ENCODE measurements at regions not wholly inside any gene's neighbourhood (a gene's known extent, or its start where the extent isn't known, plus 50 kb on each side); places are given as distances from the start of the nearest gene placed in this dataset.

DNA sequence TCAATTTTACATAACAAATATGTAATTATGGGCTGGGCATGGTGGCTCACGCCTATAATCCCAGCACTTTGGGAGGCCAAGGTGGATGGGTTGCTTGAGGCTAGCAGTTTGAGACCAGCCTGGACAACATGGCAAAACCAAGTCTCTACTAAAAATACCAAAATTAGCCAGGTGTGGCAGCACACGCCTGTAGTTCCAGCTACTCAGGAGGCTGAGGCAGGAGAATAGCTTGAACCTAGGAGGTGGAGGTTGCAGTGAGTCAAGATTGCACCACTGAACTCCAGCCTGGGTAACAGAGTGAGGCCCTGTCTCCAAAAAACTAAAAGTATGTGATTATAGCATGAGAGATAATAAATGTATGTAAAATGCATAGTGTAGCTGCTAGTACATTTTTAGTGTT is 229.0 kb downstream of the PPARGC1A start:
- DNase-seq (ENCODE audit: low read depth in 2 of 2): no peak

DNA sequence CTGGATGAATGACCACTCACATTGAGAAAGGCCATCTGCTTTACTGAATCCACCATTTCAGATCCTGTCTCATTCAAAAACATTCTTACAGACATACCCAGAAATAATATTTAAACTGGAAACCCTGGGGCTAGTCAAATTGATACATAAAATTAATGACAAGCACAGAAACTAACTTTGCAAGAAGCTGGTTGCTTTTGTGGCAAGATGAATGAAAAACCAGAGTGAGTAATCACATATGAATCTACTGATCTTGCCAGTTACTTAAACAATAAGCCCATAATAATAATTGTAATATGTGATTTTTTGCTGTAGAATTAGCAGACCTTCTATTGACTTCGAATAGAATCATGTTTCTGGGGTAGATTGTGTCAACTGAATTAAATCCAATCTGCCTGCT is 235.1 kb downstream of the PPARGC1A start:
- no peak for DNase-seq (ENCODE audit: low read depth in 2 of 2)

DNA sequence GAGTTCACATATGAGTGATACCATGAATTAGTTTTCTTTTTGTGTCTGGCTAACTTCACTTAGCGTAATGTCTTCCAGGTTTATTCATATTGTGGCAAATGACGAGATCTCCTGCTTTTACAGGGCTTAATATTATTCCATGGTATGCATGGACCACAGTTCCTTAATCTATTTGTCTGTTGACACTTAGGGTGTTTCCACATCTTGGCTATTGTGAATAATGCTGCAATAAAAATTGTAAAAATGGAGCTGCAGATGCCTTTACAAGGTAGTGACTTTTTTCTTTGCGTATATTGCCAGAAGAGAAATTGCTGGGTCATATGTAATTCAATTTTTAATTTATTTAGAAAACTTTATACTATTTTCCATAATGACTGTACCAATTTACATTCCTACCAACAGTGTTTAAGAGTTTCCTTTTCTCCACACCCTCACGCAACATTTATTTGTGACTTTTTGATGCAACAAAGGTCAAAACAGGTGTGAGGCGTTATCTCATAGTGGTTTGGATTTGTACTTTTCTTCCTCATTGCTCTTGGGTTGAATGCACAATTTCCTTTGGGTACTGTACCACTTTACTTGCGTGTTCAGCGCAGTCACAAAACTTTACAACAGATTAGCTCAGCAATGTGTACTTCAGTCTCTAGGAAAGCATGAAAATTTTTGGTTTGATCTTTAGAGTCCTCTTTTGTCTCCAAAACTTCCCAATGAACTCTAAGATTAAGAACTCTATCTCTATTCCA is 240.8 kb downstream of the PPARGC1A start:
- no peak for DNase-seq (ENCODE audit: low read depth in 2 of 2)

DNA sequence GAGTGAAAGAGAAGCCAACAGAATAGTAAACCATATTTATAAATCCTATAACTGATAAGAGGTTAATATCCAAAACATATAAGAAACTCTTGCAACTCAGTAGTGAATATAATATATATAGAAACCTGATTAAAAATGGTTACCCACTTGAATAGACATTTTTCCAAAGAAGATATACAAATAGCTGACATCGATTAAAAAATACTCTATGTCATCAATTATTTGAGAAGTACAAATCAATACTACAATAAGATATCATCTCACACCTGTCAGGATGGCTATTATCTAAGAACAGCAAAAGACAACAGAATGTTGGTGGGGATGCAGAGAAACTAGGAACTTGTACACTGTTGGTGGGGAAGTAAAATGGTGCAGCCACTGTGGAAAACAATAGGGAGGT is 254.4 kb downstream of the PPARGC1A start:
- no peak for DNase-seq (ENCODE audit: low read depth in 2 of 2)

DNA sequence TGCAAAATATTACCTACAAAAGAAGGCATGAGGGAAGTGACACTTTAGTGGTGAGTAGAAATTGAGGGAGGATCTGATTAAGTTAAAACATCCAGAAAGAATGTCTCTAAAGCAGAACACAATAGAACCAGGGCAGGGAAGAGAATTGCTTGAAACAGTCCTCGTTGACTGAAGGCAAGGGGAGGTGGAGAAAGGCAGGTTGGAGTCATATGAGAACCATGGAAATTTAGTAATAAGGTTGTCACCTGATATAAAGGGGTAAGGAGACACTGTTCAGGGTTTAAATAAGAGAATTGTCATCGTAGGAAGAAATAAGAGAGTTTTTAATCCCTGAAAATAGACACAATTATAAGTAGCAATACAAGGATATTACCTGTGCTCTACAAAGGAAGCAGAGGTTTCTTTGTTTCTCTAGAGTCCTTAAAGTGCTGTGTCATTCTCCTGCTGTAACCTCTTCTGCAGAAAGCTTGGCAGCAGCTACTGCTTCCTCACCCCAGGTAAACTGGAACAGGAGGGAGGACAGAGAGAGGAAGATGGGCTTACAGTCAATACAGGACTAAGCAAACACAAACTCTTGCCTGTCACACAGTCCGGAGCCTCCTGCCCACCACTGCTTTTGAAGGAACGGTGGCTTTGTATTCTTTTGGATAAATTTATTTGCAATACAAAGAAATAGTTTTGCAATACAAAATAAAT is 258.4 kb downstream of the PPARGC1A start:
- DNase-seq (ENCODE audit: low read depth in 2 of 2): no peak

DNA sequence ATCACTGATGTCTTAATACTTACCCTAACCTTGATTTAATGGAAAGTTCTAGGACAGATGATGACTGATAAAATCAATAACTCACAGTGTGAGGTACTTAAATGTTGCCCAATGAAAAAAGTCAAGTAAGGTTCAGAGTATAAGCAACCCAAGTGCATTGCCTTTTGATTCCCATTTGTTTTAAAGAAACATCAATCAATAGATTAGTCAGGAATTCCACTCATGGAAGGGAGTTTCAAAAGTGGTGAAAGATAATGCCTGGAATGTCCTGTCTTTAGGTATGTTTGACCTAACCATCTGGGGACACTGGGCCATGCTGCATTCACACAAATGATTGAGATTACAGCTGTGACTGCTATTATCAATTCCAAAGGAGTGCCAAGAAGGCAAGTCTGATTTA is 259.7 kb downstream of the PPARGC1A start:
- DNase-seq (ENCODE audit: low read depth in 2 of 2): no peak

DNA sequence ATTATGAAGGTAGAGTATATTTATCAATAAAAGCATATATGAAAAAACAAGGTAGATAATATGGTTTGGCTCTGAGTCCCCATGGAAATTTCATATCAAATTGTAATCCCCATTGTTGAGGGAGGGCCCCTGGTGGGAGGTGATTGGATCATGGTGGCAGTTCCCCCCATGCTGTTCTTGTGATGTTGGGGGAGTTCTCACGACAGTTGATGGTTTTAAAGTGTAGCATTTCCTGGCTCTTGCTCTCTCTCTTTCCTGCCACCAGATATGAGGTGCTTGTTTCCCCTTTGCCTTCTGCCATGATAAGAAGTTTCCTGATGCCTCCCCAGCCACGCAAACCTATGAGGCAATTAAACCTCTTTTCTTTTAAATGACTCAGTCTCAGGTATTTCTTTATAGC is 260.4 kb downstream of the PPARGC1A start:
- DNase-seq (ENCODE audit: low read depth in 2 of 2): no peak

DNA sequence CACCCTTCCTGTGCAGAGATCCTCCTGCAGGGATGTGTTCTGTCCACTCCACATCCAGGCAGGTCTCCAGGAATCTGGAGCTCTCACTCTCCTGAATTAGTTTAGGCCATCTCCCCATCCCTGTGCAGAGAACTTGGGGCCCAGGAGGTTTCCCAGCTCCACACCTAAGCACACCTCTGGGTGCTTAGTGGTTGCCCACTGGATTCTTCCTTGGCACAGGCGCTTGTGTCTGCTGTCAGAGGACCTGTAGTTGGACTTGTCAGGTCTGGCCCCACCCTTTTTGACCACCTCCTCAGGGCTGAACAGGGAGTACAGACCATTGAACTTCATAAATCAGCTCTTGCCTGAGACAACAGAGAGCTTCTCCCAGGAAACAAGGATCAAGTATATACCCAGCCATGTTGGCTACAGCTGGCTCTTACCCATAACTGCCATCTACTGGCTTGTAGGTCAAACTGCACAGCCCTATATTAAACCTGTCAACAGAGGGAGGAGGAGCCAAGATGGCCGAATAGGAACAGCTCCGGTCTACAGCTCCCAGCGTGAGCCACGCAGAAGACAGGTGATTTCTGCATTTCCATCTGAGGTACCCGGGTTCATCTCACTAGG is 275.5 kb downstream of the PPARGC1A start:
- no peak for DNase-seq (ENCODE audit: low read depth in 2 of 2)

DNA sequence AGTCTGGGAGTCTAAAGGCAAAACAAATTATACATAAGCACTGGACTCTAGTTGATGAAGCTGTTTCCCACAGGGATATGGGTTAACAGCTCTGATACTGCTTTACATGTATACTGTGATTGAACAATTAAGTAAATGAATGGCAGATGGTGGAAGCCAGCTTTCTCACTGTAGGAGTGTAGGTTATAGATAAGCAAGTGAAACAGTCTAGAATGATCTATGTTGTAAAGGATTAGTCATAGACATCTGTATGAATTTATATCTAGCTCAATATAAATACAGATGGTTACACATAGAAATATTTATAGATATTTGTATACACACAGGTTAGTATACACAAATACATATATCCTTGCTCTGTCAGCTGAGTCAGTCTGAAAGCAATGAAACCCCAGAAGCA is 276.1 kb downstream of the PPARGC1A start:
- DNase-seq (ENCODE audit: low read depth in 2 of 2): no peak

DNA sequence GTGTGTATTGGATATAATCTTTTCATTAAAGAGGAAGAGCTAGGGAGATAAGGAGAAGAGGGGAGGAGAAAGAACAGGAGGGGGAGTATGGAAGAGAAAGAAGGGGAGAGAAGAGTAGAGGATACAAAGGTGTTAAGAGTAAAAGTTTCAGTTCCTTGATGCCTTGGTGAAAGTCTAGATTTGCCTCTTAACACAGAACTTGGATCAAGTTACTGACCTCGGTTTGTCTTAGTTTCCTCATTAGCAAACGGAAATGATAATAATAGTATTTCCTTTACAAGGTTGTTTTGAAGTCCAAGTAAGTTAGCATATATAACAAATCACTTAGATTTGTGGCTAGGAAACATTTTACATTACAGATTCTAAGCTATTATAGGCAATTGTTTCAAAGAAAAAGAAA is 287.1 kb downstream of the PPARGC1A start:
- DNase-seq (ENCODE audit: low read depth in 2 of 2): no peak

DNA sequence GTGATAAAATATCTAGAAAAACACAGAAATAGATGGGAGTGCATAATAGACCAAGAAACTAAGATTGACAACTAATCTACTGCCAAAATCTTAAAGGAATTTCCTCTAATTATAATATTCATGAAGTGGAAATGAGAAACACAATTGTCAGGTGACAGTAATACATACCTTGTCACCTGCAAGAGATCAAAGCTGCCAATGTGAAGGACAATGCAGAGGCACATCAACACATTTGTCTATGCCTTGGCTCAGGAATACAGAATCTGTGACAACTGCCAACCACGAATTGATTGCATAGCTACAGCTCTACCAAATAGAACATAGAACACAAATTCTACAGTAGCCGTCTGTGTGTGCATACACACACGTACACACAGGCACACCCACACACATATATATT is 295.7 kb downstream of the PPARGC1A start:
- DNase-seq (ENCODE audit: low read depth in 2 of 2): no peak

DNA sequence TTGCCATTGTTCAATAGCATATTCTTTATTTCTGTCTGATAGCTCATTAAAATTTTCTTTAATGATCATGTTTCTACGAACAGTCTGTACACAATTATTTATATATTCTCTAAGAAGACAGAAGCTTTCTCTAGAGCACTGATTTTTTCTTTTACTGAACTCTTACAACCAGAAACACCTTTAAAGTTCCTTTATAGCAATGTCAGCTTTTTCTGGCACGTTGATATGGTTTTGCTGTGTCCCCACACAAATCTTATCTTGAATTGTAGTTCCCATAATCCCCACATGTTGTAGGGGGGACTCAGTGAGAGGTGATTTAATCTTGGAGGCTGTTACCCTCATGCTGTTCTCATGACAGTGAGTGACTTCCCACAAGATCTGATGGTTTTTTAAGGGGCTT is 299.4 kb downstream of the PPARGC1A start:
- DNase-seq (ENCODE audit: low read depth in 2 of 2): no peak

DNA sequence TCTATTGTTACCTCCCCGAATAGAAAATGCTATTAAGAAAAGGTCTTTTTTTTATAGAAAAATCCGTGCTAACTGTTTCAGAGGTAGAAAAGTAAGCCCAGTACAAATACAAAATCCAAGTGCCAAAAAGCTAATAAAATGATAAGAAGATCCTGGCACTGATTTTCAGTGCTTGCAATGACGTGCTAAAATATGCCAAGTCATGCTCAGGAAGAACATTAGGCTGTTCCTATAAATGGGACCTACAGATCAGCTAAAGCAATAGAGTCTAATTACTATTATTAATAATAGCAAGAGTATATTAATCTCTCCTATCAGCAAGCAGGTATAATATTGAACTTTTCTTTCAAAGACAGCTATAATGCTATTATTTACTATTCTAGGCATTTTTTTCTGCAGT is 305.8 kb downstream of the PPARGC1A start:
- DNase-seq (ENCODE audit: low read depth in 2 of 2): no peak

DNA sequence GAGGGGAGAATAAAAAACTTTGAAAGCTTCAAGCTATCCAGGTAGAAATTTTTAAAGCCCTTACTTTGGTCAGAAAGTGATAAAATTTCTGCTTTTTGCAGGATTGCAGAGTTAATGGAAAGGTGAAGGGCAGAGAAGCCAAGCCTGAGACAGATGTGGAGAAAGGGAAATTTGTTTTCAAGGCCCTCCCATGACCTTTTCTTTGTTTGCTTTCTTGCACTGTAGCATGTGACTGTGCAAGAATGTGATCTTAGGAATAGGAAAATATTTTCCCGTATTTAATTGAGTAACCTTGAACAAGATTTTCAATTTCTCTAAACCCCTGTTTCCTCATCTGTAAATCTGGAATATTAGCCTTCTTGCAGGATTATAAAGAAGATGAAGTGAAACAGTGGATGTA is 307.2 kb downstream of the PPARGC1A start:
- DNase-seq (ENCODE audit: low read depth in 2 of 2): no peak

DNA sequence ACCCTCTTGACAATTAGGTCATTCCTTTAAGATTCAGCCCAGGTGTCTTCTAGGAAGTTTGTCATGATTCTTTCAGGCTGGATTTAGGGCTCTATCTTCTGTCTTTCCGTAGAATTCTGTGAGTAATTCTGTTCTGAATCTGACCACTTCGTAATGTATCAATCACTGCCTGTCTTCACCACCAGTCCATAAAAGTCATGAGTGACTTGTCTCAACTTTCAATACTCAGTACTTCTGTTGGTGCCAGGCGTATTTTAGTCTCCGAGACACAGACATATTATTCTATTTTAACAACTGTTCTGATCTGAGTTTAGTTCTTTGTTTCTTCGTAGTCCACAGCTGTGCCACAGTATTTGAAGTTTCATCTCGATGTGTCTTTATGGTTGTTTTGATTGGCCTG is 310.7 kb downstream of the PPARGC1A start:
- DNase-seq (ENCODE audit: low read depth in 2 of 2): no peak

DNA sequence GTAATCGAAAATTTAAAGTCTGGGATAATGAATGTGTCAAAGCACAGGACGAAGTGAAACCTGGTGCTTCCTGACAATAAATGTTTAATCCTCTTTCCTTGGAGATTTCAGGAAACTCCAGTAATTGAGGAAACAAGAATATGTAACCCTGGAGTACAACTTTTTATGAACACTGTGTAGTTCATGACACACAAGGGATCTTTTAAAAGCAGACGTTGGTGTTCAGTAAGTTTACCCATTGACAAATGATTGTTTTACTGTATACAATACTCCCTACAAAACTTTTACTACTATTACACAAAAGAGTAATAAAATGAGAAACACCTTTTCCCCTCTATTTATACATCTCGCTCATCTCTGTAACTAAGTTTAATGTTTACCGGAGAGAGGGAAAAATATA is 312.4 kb downstream of the PPARGC1A start:
- no peak for DNase-seq (ENCODE audit: low read depth in 2 of 2)

DNA sequence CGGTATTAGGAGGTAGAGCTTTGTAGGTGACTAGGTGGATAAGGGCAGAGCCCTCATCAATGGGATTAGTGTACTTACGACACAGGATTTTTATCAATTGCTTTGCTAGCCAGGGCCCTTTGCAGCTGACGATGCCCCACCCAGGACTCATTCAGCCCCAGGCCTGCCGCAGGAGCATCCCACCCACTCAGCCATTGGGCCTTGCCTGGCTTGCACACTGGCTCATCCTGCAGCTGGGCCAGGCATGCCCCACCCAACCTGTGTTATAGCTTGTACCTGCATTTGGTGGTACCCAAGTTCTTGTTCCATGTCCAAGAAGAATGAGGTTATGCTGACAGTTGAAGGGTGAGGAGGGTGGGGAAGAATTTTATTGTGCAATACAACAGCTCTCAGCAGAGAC is 317.5 kb downstream of the PPARGC1A start:
- no peak for DNase-seq (ENCODE audit: low read depth in 2 of 2)

DNA sequence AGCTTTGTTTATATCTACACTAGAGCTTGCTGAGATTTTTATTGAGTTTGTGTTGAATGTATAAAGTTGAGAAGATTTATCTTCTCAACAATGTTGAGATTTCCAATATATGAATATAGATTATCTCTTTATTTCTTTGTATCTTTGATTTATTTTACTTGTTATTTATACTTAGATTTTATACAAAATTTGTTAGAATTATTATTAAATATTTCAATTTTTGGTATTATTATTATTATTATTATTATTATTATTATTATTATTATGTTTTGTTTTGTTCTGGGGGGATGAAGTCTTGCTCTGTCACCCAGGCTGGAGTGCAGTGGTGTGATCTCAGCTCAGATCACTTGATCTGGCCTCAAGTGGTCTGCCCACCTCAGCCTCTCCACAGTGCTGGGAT is 322.5 kb downstream of the PPARGC1A start:
- DNase-seq (ENCODE audit: low read depth in 2 of 2): no peak

DNA sequence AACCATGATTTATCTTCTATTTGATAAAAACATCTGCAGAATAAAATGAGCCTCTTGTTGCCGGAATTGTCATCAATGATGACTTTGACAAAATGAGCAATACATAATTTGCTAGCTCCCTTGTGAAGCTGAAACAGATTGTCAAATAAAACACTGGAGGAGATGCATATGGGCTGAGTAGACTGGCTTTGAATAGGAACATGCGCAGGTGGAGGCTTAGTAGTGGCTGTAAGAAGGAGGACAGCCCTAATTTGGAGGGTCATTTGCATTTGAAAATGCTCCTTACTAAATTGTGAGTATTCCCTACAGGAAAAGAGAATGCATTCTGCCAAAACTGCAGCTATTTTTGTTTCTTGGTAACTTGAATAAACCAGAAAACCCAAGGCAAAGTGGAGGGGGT is 329.1 kb downstream of the PPARGC1A start:
- DNase-seq (ENCODE audit: low read depth in 2 of 2): no peak

DNA sequence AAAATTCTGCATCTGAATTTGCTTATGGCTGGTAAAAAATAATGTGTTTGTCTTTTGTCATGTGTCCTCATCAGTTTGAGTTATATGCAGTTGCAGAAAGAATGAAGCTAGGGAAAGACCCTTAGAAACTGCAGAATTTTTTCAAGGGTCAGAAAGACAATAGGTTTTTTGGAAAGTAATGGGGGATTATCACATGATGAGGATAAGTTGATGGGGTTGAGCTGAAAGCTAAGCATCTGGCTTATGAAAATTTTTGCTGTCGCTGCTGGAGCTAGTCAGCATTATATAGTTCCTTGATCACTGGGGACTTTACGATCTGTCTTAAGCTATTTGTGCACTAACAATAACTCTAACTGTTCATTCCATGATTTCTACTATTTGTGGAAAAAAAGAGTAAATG is 331.7 kb downstream of the PPARGC1A start:
- no peak for DNase-seq (ENCODE audit: low read depth in 2 of 2)

DNA sequence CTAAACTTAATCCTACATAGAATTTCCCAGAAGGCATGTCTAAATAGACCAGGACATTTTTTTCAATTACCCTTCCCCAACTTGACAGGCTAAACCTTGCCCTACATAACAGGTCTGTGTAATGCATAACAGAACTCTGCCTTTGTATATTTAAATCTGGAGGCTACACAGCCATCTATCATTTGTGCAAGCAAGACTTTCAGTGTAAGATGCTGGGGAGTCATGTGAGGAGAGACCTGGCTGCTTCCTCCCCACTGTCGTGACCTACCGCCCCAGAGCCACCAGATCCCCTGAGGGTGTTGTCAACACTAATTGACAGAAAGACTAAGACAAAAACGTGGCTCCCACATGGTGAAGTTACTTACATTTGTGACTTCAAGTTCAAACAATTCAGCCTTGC is 342.2 kb downstream of the PPARGC1A start:
- no peak for DNase-seq (ENCODE audit: low read depth in 2 of 2)

DNA sequence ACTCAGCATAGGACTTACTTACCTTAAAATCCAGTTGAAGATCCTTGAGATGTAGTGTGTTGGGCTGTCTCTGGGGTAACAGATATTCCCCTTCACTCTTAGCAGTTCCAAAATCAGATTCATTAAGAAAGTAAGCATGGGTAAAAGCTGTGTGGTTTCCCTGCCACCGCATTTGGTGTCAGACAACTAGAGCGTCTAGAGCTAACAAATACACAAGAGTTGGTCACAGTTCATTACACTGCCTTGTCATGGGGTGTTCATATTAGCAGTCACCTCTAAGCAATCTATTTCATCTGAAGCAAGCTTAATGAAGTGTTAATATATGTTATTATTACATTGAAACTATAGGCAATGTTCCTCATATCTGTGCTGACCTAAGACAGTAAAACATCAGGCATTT is 342.8 kb downstream of the PPARGC1A start:
- DNase-seq (ENCODE audit: low read depth in 2 of 2): no peak

DNA sequence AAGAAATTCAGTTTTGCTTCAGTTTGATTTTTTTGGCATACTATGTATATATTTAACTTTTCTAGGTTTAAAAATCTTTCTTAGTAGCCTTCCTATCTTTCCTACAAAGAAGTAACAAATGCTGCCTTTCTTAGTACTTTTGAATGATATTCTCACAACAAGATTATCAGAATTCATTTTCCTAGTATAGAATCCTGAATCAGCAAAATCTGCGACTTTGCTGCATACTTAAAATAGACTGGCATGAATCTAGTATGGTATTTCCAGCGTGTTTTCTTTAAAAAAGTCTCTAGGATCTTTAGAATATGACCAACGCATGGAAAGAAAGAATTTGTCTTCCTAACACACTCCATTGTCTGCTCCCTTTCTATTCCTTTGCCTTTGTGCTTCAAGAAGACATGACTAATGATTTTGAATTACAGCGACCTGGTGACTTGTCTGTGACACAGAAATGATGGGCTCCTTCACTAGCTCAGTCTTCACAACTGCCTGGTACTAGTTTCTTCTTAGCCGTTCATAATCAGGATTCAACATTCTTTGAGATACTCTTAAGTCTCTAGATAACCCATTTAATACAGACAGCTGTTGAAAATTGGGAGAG is 349.8 kb downstream of the PPARGC1A start:
- no peak for DNase-seq (ENCODE audit: low read depth in 2 of 2)
